ENCODE measurements at regions not wholly inside any gene's neighbourhood (a gene's known extent, or its start where the extent isn't known, plus 50 kb on each side); places are given as distances from the start of the nearest gene placed in this dataset.
"Not testable (repeated sequence)": the region's sequence is repeated elsewhere in the genome, so short reads cannot be mapped to it uniquely, and the experiment has no call there.

- no peak for DNase-seq
Observed at GRCh38 chr22:46040471-46041465, 63.8 kb upstream of the WNT7B start.

- DNase-seq: no peak
Observed at GRCh38 chr22:46041642-46042041, 64.7 kb upstream of the WNT7B start.

GRCh38 chr22:46042786-46043185 is 65.8 kb upstream of the WNT7B start:
- no peak for DNase-seq

GRCh38 chr22:46043339-46043738 is 66.4 kb upstream of the WNT7B start:
- no peak for DNase-seq

- DNase-seq: no peak
Observed at GRCh38 chr22:46043816-46044620, 67.1 kb upstream of the WNT7B start.

- DNase-seq: peak in 1 of 2 experiments; percentile 31
Observed at GRCh38 chr22:46044621-46045458, 67.9 kb upstream of the WNT7B start.

GRCh38 chr22:46045459-46046298 is 68.7 kb upstream of the WNT7B start:
- no peak for DNase-seq

GRCh38 chr22:46046299-46046685 is 69.3 kb upstream of the WNT7B start:
- no peak for DNase-seq

- no peak for DNase-seq
Observed at GRCh38 chr22:46047226-46047625, 70.3 kb upstream of the WNT7B start.

GRCh38 chr22:46047841-46048595 is 71.1 kb upstream of the WNT7B start:
- DNase-seq: peak; percentile 8 to 24

- DNase-seq: not testable (repeated sequence)
Observed at GRCh38 chr22:46048661-46049060, 71.7 kb upstream of the WNT7B start.

GRCh38 chr22:46049726-46050450 is 72.9 kb upstream of the WNT7B start:
- no peak for DNase-seq

- no peak for DNase-seq
Observed at GRCh38 chr22:46050451-46050845, 73.5 kb upstream of the WNT7B start.

GRCh38 chr22:46050916-46051614 is 74.1 kb upstream of the WNT7B start:
- no peak for DNase-seq

GRCh38 chr22:46051646-46052045 is 74.7 kb upstream of the WNT7B start:
- no peak for DNase-seq

GRCh38 chr22:46052331-46052771 is 75.4 kb upstream of the WNT7B start:
- no peak for DNase-seq

- DNase-seq: peak; percentile 41 to 52
Observed at GRCh38 chr22:46052801-46053562, 76.0 kb upstream of the WNT7B start.

GRCh38 chr22:46053563-46054090 is 76.7 kb upstream of the WNT7B start:
- peak in 1 of 2 experiments; percentile 36 for DNase-seq
